ENCODE measurements at regions not wholly inside any gene's neighbourhood (a gene's known extent, or its start where the extent isn't known, plus 50 kb on each side); places are given as distances from the start of the nearest gene placed in this dataset.

GRCh38 chr3:61347981-61348380 lies 96.7 kb upstream of the FHIT start:
- no peak for DNase-seq (ENCODE audit: low read depth in 6 of 9, low spot score in 9 of 9)
- Histone ChIP-seq H3K27ac (ENCODE audit: low read depth in 1 of 2, low read length in 1 of 2) (no peak overlapping the region), H3K4me3 (ENCODE audit: low read length in 2 of 2) (no peak overlapping the region), H3K4me1 (ENCODE audit: control insufficient read depth in 2 of 2, insufficient read depth in 2 of 2, low read length in 2 of 2) (no peaks in the 10 kb centered on the region), H3K36me3 (ENCODE audit: control insufficient read depth in 2 of 2, insufficient read depth in 2 of 2, low read length in 1 of 2) (no peaks in the 10 kb centered on the region), H3K9me3 (ENCODE audit: control insufficient read depth in 2 of 2, insufficient read depth in 1 of 2, low read length in 1 of 2) (no peaks in the 10 kb centered on the region), H3K27me3 (ENCODE audit: control insufficient read depth in 2 of 2, insufficient read depth in 1 of 2, low read length in 1 of 2) (no peaks in the 10 kb centered on the region)

DNA sequence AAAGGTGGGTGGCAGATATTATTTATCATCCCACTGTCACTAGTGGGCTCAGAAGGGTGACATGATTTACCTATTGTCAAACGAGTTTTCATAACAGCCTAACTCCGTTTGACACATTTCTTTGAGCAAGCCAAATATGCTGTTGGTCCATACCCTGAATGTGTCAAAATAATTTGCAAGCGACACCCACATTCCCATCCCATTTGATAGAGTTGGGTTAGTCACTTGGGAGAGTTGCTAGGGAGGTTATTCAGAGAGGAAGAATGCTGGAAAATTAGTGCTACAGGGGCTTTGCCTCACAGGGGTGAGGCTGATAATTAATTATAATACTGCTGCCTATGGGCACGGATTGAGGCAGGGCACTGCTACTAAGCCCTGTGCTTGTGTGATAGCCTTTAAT lies 98.5 kb upstream of the FHIT start:
- no peak overlapping the region for H3K27ac ChIP-seq (ENCODE audit: low read depth in 1 of 2, low read length in 1 of 2)
- no peak for DNase-seq (ENCODE audit: low read depth in 6 of 9, low spot score in 9 of 9)
- 93% methylated on average over 4 of the region's 4 CpGs for WGBS

DNA sequence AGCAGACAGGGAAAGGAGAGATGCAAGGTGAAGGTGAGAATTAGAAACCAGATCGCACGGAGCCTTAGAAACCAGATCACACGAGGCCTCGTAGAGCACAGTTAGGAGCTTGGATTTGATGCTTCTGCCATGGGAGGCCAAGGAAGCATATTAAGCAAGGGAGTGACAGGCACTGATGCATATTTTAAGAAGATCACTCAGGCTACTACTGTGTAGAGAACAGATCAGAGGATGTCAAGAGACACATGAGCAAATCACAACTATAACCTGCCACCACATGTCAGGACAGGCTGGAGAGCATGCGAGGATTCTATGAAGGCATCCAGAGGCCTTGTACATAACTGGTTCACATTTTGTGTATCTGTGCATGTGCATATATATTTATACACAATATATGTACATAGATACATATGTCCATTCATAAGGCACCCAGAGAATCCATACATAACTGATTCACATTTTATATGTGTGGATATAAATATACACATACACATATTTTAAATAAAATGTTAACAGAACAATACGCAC lies 99.6 kb upstream of the FHIT start:
- Histone ChIP-seq H3K4me1 (ENCODE audit: control insufficient read depth in 2 of 2, insufficient read depth in 2 of 2, low read length in 2 of 2) (no peaks in the 10 kb centered on the region), H3K4me3 (ENCODE audit: low read length in 2 of 2) (no peak overlapping the region), H3K27ac (ENCODE audit: low read depth in 1 of 2, low read length in 1 of 2) (no peak overlapping the region), H3K27me3 (ENCODE audit: control insufficient read depth in 2 of 2, insufficient read depth in 1 of 2, low read length in 1 of 2) (no peaks in the 10 kb centered on the region), H3K36me3 (ENCODE audit: control insufficient read depth in 2 of 2, insufficient read depth in 2 of 2, low read length in 1 of 2) (no peaks in the 10 kb centered on the region), H3K9me3 (ENCODE audit: control insufficient read depth in 2 of 2, insufficient read depth in 1 of 2, low read length in 1 of 2) (no peaks in the 10 kb centered on the region)
- WGBS = 95% methylated on average over 6 of the region's 6 CpGs
- no peak for DNase-seq (ENCODE audit: low read depth in 6 of 9, low spot score in 9 of 9)

More for the DNA sequence above, 98.5 kb upstream of the FHIT start:
- Histone ChIP-seq H3K27me3 (ENCODE audit: control insufficient read depth in 2 of 2, insufficient read depth in 1 of 2, low read length in 1 of 2) (no peaks in the 10 kb centered on the region), H3K36me3 (ENCODE audit: control insufficient read depth in 2 of 2, insufficient read depth in 2 of 2, low read length in 1 of 2) (no peaks in the 10 kb centered on the region), H3K9me3 (ENCODE audit: control insufficient read depth in 2 of 2, insufficient read depth in 1 of 2, low read length in 1 of 2) (no peaks in the 10 kb centered on the region), H3K4me1 (ENCODE audit: control insufficient read depth in 2 of 2, insufficient read depth in 2 of 2, low read length in 2 of 2) (no peaks in the 10 kb centered on the region), H3K4me3 (ENCODE audit: low read length in 2 of 2) (no peak overlapping the region)

GRCh38 chr3:61352306-61352705 lies 101.1 kb upstream of the FHIT start:
- Histone ChIP-seq H3K36me3 (ENCODE audit: control insufficient read depth in 2 of 2, insufficient read depth in 2 of 2, low read length in 1 of 2) (no peaks in the 10 kb centered on the region), H3K9me3 (ENCODE audit: control insufficient read depth in 2 of 2, insufficient read depth in 1 of 2, low read length in 1 of 2) (no peaks in the 10 kb centered on the region), H3K4me1 (ENCODE audit: control insufficient read depth in 2 of 2, insufficient read depth in 2 of 2, low read length in 2 of 2) (no peaks in the 10 kb centered on the region), H3K27ac (ENCODE audit: low read depth in 1 of 2, low read length in 1 of 2) (no peak overlapping the region), H3K27me3 (ENCODE audit: control insufficient read depth in 2 of 2, insufficient read depth in 1 of 2, low read length in 1 of 2) (no peaks in the 10 kb centered on the region), H3K4me3 (ENCODE audit: low read length in 2 of 2) (no peak overlapping the region)
- WGBS = 99% methylated on average over 1 of the region's 1 CpG
- no peak for DNase-seq (ENCODE audit: low read depth in 6 of 9, low spot score in 9 of 9)

- Histone ChIP-seq H3K36me3 (ENCODE audit: control insufficient read depth in 2 of 2, insufficient read depth in 2 of 2, low read length in 1 of 2) (no peaks in the 10 kb centered on the region), H3K27ac (ENCODE audit: low read depth in 1 of 2, low read length in 1 of 2) (no peak overlapping the region), H3K27me3 (ENCODE audit: control insufficient read depth in 2 of 2, insufficient read depth in 1 of 2, low read length in 1 of 2) (no peaks in the 10 kb centered on the region), H3K4me3 (ENCODE audit: low read length in 2 of 2) (no peak overlapping the region), H3K4me1 (ENCODE audit: control insufficient read depth in 2 of 2, insufficient read depth in 2 of 2, low read length in 2 of 2) (no peaks in the 10 kb centered on the region), H3K9me3 (ENCODE audit: control insufficient read depth in 2 of 2, insufficient read depth in 1 of 2, low read length in 1 of 2) (no peaks in the 10 kb centered on the region)
- WGBS = 98% methylated on average over 1 of the region's 1 CpG
- DNase-seq (ENCODE audit: low read depth in 6 of 9, low spot score in 9 of 9) = no peak
Measured at GRCh38 chr3:61353382-61353781, 102.1 kb upstream of the FHIT start.

- Histone ChIP-seq H3K9me3 (ENCODE audit: control insufficient read depth in 2 of 2, insufficient read depth in 1 of 2, low read length in 1 of 2) (no peaks in the 10 kb centered on the region), H3K27me3 (ENCODE audit: control insufficient read depth in 2 of 2, insufficient read depth in 1 of 2, low read length in 1 of 2) (no peaks in the 10 kb centered on the region), H3K36me3 (ENCODE audit: control insufficient read depth in 2 of 2, insufficient read depth in 2 of 2, low read length in 1 of 2) (no peaks in the 10 kb centered on the region), H3K4me3 (ENCODE audit: low read length in 2 of 2) (no peak overlapping the region), H3K4me1 (ENCODE audit: control insufficient read depth in 2 of 2, insufficient read depth in 2 of 2, low read length in 2 of 2) (no peaks in the 10 kb centered on the region), H3K27ac (ENCODE audit: low read depth in 1 of 2, low read length in 1 of 2) (no peak overlapping the region)
- DNase-seq (ENCODE audit: low read depth in 6 of 9, low spot score in 9 of 9) = no peak
- WGBS = 48% methylated on average over 5 of the region's 5 CpGs
Measured at GRCh38 chr3:61354604-61355003, 103.4 kb upstream of the FHIT start.

DNA sequence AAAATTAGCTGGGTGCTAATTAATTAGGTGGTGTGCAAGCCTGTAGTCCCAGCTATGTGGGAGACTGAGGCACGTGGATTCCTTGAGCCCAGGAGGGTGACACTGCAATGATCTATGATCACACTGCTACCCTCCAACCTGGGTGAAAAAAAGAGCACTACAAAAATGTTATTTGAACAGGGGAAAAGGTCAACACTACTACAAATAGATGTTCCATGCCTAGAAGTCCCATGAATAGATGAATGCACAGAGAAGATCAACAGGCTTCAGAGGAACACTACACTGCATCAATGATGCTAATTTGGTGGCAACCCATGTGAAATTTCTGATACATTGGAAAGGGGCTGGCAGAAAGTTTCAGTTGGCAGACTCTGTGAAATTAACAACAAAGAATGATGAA lies 105.4 kb upstream of the FHIT start:
- H3K4me3 ChIP-seq (ENCODE audit: low read length in 2 of 2) = no peak overlapping the region
- H3K36me3 ChIP-seq (ENCODE audit: control insufficient read depth in 2 of 2, insufficient read depth in 2 of 2, low read length in 1 of 2) = no peaks in the 10 kb centered on the region
- H3K4me1 ChIP-seq (ENCODE audit: control insufficient read depth in 2 of 2, insufficient read depth in 2 of 2, low read length in 2 of 2) = no peaks in the 10 kb centered on the region
- H3K9me3 ChIP-seq (ENCODE audit: control insufficient read depth in 2 of 2, insufficient read depth in 1 of 2, low read length in 1 of 2) = no peaks in the 10 kb centered on the region
- no peak for DNase-seq (ENCODE audit: low read depth in 6 of 9, low spot score in 9 of 9)
- no peak overlapping the region for H3K27ac ChIP-seq (ENCODE audit: low read depth in 1 of 2, low read length in 1 of 2)
- H3K27me3 ChIP-seq (ENCODE audit: control insufficient read depth in 2 of 2, insufficient read depth in 1 of 2, low read length in 1 of 2) = no peaks in the 10 kb centered on the region
- 86% methylated on average over 1 of the region's 1 CpG for WGBS

DNA sequence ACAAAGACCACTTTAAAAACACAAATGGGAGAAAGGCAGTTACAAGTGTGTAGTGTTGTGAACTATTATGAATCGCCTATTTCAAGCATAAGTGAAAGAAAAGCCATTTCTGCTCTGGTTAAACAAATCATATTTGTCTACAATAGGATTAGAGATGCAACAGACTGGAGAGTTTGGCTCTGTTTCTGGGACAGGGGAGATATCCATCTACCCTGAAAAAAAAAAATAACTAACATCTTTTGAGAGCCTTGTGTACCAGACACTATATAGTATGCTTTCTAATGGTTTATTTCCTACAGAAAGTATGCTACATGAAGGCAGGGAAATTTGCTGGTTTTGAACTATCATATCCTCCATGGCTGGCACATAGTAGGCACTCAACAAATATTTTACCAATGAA lies 106.7 kb upstream of the FHIT start:
- H3K4me3 ChIP-seq (ENCODE audit: low read length in 2 of 2) = no peak overlapping the region
- no peaks in the 10 kb centered on the region for H3K27me3 ChIP-seq (ENCODE audit: control insufficient read depth in 2 of 2, insufficient read depth in 1 of 2, low read length in 1 of 2)
- no peak overlapping the region for H3K27ac ChIP-seq (ENCODE audit: low read depth in 1 of 2, low read length in 1 of 2)
- no peaks in the 10 kb centered on the region for H3K36me3 ChIP-seq (ENCODE audit: control insufficient read depth in 2 of 2, insufficient read depth in 2 of 2, low read length in 1 of 2)
- DNase-seq (ENCODE audit: low read depth in 6 of 9, low spot score in 9 of 9) = no peak
- no peaks in the 10 kb centered on the region for H3K9me3 ChIP-seq (ENCODE audit: control insufficient read depth in 2 of 2, insufficient read depth in 1 of 2, low read length in 1 of 2)
- no peaks in the 10 kb centered on the region for H3K4me1 ChIP-seq (ENCODE audit: control insufficient read depth in 2 of 2, insufficient read depth in 2 of 2, low read length in 2 of 2)
- WGBS = 95% methylated on average over 1 of the region's 1 CpG

DNA sequence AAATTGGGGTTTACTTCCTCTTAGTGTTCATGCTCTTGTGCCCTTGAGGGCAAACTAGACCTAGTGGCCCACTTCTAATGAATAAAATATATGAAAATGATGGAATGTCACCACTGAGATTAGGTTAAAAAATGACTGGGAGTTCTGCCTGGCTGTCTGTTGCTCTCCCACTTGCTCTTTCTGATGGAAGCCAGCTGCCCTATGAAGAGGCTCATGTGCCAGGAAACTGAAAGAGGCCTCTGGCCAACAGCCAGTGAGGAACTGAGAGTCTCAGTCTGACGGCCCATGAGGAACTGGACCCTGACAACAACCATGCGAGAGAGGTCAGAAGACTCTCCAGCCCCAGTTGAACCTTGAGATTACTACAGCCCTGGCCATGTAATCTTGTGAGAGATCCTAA lies 107.1 kb upstream of the FHIT start:
- no peaks in the 10 kb centered on the region for H3K4me1 ChIP-seq (ENCODE audit: control insufficient read depth in 2 of 2, insufficient read depth in 2 of 2, low read length in 2 of 2)
- no peak overlapping the region for H3K27ac ChIP-seq (ENCODE audit: low read depth in 1 of 2, low read length in 1 of 2)
- H3K9me3 ChIP-seq (ENCODE audit: control insufficient read depth in 2 of 2, insufficient read depth in 1 of 2, low read length in 1 of 2) = no peaks in the 10 kb centered on the region
- peak in 1 of 9 donors; percentile 38 for DNase-seq (ENCODE audit: low read depth in 6 of 9, low spot score in 9 of 9)
- no peaks in the 10 kb centered on the region for H3K36me3 ChIP-seq (ENCODE audit: control insufficient read depth in 2 of 2, insufficient read depth in 2 of 2, low read length in 1 of 2)
- H3K4me3 ChIP-seq (ENCODE audit: low read length in 2 of 2) = no peak overlapping the region
- WGBS = 53% methylated on average over 2 of the region's 2 CpGs
- no peaks in the 10 kb centered on the region for H3K27me3 ChIP-seq (ENCODE audit: control insufficient read depth in 2 of 2, insufficient read depth in 1 of 2, low read length in 1 of 2)

Measured in thymus (tissue), 11 donors.